ENCODE measurements at regions not wholly inside any gene's neighbourhood (a gene's known extent, or its start where the extent isn't known, plus 50 kb on each side); places are given as distances from the start of the nearest gene placed in this dataset.

- no peak for DNase-seq (ENCODE audit: low read depth in 4 of 4, low spot score in 3 of 4)
Observed at GRCh38 chr13:90395348-90395747, 952.1 kb upstream of the MIR17HG start.

GRCh38 chr13:90395846-90396245, 951.6 kb upstream of the MIR17HG start:
- no peak for DNase-seq (ENCODE audit: low read depth in 4 of 4, low spot score in 3 of 4)

GRCh38 chr13:90396266-90396665, 951.2 kb upstream of the MIR17HG start:
- DNase-seq (ENCODE audit: low read depth in 4 of 4, low spot score in 3 of 4): no peak

- DNase-seq (ENCODE audit: low read depth in 4 of 4, low spot score in 3 of 4): no peak
Observed at GRCh38 chr13:90397503-90397902, 950.0 kb upstream of the MIR17HG start.

GRCh38 chr13:90400372-90400771, 947.1 kb upstream of the MIR17HG start:
- no peak for DNase-seq (ENCODE audit: low read depth in 4 of 4, low spot score in 3 of 4)

- DNase-seq (ENCODE audit: low read depth in 4 of 4, low spot score in 3 of 4): no peak
Observed at GRCh38 chr13:90401150-90401549, 946.3 kb upstream of the MIR17HG start.

- no peak for DNase-seq (ENCODE audit: low read depth in 4 of 4, low spot score in 3 of 4)
Observed at GRCh38 chr13:90402102-90402501, 945.4 kb upstream of the MIR17HG start.

- DNase-seq (ENCODE audit: low read depth in 4 of 4, low spot score in 3 of 4): no peak
Observed at GRCh38 chr13:90402613-90403012, 944.9 kb upstream of the MIR17HG start.

- no peak for DNase-seq (ENCODE audit: low read depth in 4 of 4, low spot score in 3 of 4)
Observed at GRCh38 chr13:90403330-90404082, 944.0 kb upstream of the MIR17HG start.

- DNase-seq (ENCODE audit: low read depth in 4 of 4, low spot score in 3 of 4): no peak
Observed at GRCh38 chr13:90405301-90405700, 942.2 kb upstream of the MIR17HG start.

GRCh38 chr13:90412980-90413379, 934.5 kb upstream of the MIR17HG start:
- no peak for DNase-seq (ENCODE audit: low read depth in 4 of 4, low spot score in 3 of 4)

- no peak for DNase-seq (ENCODE audit: low read depth in 4 of 4, low spot score in 3 of 4)
Observed at GRCh38 chr13:90413548-90413947, 933.9 kb upstream of the MIR17HG start.

GRCh38 chr13:90414691-90415596, 932.5 kb upstream of the MIR17HG start:
- no peak for DNase-seq (ENCODE audit: low read depth in 4 of 4, low spot score in 3 of 4)

- no peak for DNase-seq (ENCODE audit: low read depth in 4 of 4, low spot score in 3 of 4)
Observed at GRCh38 chr13:90415902-90416301, 931.6 kb upstream of the MIR17HG start.

- DNase-seq (ENCODE audit: low read depth in 4 of 4, low spot score in 3 of 4): no peak
Observed at GRCh38 chr13:90416519-90416918, 931.0 kb upstream of the MIR17HG start.

GRCh38 chr13:90416938-90417337, 930.5 kb upstream of the MIR17HG start:
- DNase-seq (ENCODE audit: low read depth in 4 of 4, low spot score in 3 of 4): no peak

- no peak for DNase-seq (ENCODE audit: low read depth in 4 of 4, low spot score in 3 of 4)
Observed at GRCh38 chr13:90420683-90421082, 926.8 kb upstream of the MIR17HG start.

- no peak for DNase-seq (ENCODE audit: low read depth in 4 of 4, low spot score in 3 of 4)
Observed at GRCh38 chr13:90427322-90428272, 919.9 kb upstream of the MIR17HG start.

GRCh38 chr13:90428522-90429210, 918.8 kb upstream of the MIR17HG start:
- DNase-seq (ENCODE audit: low read depth in 4 of 4, low spot score in 3 of 4): no peak

- DNase-seq (ENCODE audit: low read depth in 4 of 4, low spot score in 3 of 4): no peak
Observed at GRCh38 chr13:90430127-90430526, 917.4 kb upstream of the MIR17HG start.
